ENCODE measurements at regions not wholly inside any gene's neighbourhood (a gene's known extent, or its start where the extent isn't known, plus 50 kb on each side); places are given as distances from the start of the nearest gene placed in this dataset.

DNA sequence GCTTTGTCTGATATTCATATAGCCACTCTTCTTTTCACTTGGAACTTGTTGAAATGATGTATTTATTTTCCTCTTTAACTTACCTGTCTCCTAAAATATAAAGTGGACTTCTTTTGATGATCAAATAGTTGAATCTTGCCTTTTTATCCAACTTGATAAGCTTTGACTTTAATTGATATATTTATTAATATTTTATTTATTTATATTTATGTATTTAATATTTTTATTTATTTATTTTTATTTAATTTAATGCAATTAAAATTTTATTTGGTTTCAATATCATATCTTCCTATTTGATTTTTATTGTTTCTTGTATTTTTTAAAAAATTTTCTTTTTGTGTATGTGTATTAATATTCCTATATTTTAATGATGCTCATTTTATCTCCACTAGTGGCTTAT, 555.1 kb upstream of the EPHA6 start:
- intact Hi-C loops (cut with DNase I) = no loop called here
- Histone ChIP-seq H3K36me3 (no peaks in the 10 kb centered on the region), H3K4me3 (no peak overlapping the region), H3K27ac (no peak overlapping the region), H3K27me3 (no peaks in the 10 kb centered on the region), H3K4me1 (no peaks in the 10 kb centered on the region), H3K9me3 (no peaks in the 10 kb centered on the region), H3K9ac (ENCODE audit: low read depth in 2 of 2, low read length in 2 of 2) (no peak overlapping the region)
- TF ChIP-seq, protein P1, sequence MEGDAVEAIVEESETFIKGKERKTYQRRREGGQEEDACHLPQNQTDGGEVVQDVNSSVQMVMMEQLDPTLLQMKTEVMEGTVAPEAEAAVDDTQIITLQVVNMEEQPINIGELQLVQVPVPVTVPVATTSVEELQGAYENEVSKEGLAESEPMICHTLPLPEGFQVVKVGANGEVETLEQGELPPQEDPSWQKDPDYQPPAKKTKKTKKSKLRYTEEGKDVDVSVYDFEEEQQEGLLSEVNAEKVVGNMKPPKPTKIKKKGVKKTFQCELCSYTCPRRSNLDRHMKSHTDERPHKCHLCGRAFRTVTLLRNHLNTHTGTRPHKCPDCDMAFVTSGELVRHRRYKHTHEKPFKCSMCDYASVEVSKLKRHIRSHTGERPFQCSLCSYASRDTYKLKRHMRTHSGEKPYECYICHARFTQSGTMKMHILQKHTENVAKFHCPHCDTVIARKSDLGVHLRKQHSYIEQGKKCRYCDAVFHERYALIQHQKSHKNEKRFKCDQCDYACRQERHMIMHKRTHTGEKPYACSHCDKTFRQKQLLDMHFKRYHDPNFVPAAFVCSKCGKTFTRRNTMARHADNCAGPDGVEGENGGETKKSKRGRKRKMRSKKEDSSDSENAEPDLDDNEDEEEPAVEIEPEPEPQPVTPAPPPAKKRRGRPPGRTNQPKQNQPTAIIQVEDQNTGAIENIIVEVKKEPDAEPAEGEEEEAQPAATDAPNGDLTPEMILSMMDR (IDR thresholded peaks at IDR 0.05) = no peak
- DNase-seq = no peak

DNA sequence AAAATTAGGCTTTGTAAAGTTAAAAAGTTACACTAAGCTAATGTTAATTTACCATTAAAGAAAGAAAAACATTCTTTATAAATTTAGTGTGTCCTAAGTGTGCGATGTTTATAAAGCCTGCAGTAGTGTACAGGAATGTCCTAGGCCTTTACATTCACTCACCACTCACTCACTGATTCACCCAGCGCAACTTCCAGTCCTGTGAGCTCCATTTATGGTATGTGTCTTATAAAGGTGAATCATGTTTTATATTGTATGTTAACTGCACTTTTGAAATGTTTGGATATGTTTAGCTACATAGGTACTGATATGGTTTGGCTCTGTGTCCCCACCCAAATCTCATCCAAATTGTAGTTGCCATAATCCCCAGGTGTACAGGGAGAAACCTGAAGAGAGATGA, 549.7 kb upstream of the EPHA6 start:
- no peak overlapping the region for H3K9ac ChIP-seq (ENCODE audit: low read depth in 2 of 2, low read length in 2 of 2)
- H3K27ac ChIP-seq = no peak overlapping the region
- H3K4me3 ChIP-seq = no peak overlapping the region
- TF ChIP-seq, protein P1 (IDR thresholded peaks at IDR 0.05) = no peak
- no peaks in the 10 kb centered on the region for H3K9me3 ChIP-seq
- intact Hi-C loops (cut with DNase I) = no loop called here
- no peaks in the 10 kb centered on the region for H3K27me3 ChIP-seq
- H3K36me3 ChIP-seq = no peaks in the 10 kb centered on the region
- DNase-seq = no peak
- no peaks in the 10 kb centered on the region for H3K4me1 ChIP-seq

DNA sequence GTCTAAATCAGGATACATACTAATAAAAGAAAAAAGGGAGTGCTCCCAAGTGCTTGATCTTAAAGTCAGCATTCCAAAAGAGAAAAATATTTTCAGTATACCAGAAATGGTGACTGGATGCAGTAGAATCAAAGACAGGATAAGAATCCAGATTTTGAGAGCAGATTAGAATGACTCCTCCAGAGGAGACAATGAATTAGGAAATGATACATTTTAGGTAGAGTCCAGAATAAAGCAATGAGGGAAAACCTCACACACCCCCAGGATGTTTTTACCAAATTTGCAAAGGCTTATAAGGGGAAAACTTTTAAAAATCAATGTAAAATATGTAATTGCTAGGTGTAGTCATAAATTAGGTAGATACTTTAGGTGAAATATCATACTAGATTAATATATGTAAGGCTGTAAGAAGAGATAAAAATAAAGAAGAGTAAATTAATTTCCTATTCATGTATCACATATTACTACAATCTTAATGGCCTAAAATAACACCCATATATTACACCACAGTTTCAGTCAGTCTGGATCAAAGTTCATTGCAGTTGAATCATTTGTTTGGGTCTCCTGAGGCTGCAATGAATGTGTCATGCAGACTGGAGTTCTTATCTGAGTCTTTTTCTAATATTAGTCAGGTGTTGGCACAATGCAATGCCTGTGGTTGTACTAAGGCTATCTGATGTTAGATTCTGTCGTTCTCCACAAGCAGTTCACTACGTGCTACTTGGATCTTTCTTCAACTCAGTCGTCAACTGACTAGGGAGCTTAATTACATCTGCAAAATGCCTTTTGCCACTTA, 547.8 kb upstream of the EPHA6 start:
- Histone ChIP-seq H3K9me3 (no peaks in the 10 kb centered on the region), H3K4me1 (no peaks in the 10 kb centered on the region), H3K9ac (ENCODE audit: low read depth in 2 of 2, low read length in 2 of 2) (no peak overlapping the region), H3K36me3 (no peaks in the 10 kb centered on the region), H3K4me3 (no peak overlapping the region), H3K27me3 (no peaks in the 10 kb centered on the region), H3K27ac (no peak overlapping the region)
- TF ChIP-seq, protein P1 (IDR thresholded peaks at IDR 0.05) = no peak
- intact Hi-C loops (cut with DNase I) = no loop called here
- no peak for DNase-seq

DNA sequence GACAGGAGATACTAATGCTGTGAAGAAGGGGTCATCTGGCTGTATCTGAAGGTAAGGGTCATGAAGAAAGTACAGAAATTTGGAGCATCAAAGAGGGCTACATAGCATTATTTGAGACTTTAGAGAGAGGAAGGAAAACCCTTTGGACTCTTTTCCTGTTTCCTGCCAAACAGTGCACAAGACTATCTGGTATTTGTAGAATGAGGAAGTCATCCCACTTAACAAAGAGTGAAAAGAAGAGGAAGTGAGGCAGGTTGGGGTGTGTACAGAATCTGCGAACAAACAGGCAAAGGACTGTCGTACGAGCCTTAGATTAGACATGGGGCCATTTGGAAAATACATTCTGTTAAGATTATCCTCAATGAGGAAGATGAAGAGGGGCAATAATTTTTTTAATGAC, 546.8 kb upstream of the EPHA6 start:
- no peaks in the 10 kb centered on the region for H3K27me3 ChIP-seq
- TF ChIP-seq, protein P1 (IDR thresholded peaks at IDR 0.05) = no peak
- intact Hi-C loops (cut with DNase I) = no loop called here

DNA sequence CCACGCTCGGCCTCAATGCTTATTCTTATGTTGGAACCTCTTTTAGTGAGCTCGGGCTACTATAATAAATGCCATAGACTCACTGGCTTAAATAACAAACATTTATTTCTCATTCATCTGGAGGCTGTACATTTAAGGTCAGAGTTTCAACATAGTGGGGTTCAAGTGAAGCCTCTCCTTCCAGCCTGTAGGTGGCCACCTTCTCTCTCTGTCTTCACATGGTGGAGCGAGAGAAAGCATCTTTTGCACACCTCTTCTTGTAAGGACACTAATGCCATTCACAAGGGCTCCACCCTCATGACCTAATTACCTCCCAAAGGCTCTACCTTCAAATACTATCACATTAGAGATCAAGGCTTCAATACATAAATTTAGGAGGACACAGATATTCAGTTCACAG, 520.3 kb upstream of the EPHA6 start:
- Histone ChIP-seq H3K4me3 (no peak overlapping the region), H3K27me3 (no peaks in the 10 kb centered on the region), H3K9me3 (no peaks in the 10 kb centered on the region), H3K36me3 (no peaks in the 10 kb centered on the region), H3K27ac (no peak overlapping the region), H3K4me1 (no peaks in the 10 kb centered on the region), H3K9ac (ENCODE audit: low read depth in 2 of 2, low read length in 2 of 2) (no peak overlapping the region)
- no peak for DNase-seq
- intact Hi-C loops (cut with DNase I) = no loop called here
- TF ChIP-seq, protein P1 (IDR thresholded peaks at IDR 0.05) = no peak

More for the DNA sequence above, 546.8 kb upstream of the EPHA6 start:
- no peak overlapping the region for H3K4me3 ChIP-seq
- H3K9ac ChIP-seq (ENCODE audit: low read depth in 2 of 2, low read length in 2 of 2) = no peak overlapping the region
- no peak for DNase-seq
- H3K9me3 ChIP-seq = no peaks in the 10 kb centered on the region
- no peaks in the 10 kb centered on the region for H3K36me3 ChIP-seq
- no peaks in the 10 kb centered on the region for H3K4me1 ChIP-seq
- no peak overlapping the region for H3K27ac ChIP-seq

Measured in colonic mucosa (tissue), 4 donors.